GM21381 (cell line): ENCODE measurements at regions not wholly inside any gene's neighbourhood (a gene's known extent, or its start where the extent isn't known, plus 50 kb on each side); places are given as distances from the start of the nearest gene placed in this dataset.
"Not testable (repeated sequence)": the region's sequence is repeated elsewhere in the genome, so short reads cannot be mapped to it uniquely, and the experiment has no call there.

ENCODE experiments used
- ATAC-seq: cut with Tn5 transposase; IDR thresholded peaks from one replicate; pipeline ENCODE4 v1.9.1; 2021; ENCODE audit warnings: mild to moderate bottlenecking, moderate library complexity; ENCODE audit not compliant: unreplicated experiment

DNA sequence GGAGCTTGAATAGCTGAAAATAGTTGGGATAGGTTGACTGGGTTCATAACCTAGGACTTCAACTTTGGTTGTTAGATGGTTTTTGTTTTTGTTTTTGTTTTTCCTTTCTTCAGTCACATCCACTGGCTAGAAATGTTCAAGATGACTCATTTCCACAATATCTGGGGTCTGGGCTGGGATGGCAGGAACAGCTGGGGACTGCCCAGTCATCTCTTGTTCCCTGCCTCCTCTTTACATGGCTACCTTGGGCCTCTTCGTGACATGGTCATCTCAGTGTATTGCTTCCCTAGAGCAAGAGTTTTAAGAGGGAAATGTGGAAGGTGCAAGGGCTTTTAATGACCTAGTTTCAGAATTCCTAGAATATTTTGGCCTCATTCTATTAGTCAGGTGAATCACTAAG lies 915.8 kb downstream of the XPNPEP1 start:
- ATAC-seq = no peak

DNA sequence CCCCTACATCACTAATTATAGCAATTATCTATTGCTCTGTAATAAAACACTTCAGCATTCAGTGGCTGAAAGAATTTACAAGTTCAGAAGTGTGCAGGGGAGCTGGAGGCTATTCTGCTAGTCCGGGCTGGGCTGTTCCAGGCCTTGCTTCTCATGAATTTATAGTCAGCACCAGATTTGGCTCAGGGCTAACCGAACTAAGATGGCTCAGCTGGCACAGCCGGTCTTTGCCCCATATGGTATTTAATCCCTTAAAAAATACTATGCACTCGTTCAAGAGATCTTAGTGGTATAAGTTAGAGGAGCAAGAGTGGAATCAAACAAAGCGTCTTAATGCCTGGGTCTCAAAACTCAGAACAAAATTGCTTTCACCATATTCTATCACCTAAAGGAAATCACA lies 932.9 kb downstream of the XPNPEP1 start:
- no peak for ATAC-seq

DNA sequence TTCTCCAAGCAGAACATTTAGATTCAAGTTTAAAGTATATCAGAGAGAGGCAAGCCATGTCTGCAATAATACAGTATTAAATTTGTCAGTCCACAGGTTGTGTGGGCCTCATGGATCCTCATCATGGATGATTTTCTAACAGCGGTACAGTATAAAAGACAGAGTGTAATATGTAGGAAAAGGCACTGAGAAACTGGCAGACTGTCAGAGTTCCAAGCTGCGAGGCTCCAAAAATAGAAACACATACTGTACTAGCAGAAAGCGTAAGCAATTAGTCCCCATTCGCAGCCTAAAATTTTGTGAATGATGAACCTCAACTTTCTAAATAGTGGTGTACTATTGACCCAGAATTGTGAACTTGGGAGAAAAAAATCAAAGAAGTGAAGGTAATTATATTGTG lies 933.3 kb downstream of the XPNPEP1 start:
- ATAC-seq = no peak

DNA sequence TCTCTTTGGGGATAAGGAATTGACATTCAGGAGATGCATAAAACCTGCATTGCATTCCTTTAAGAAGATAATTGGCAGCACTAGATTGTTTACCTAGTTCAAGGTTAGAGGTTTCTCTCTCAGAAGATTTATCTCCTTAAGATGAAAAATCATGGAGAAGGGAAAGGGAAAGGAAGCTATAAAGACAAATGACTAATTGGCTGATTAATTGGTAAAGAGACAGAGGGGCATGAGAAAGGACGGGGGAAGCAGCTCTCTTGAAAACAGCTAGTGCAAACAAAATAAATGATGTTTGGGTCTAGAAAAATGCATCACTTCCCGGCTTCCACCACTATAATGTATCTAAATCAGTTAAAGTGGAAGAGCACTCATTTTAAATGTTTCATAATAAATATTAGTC lies 941.2 kb downstream of the XPNPEP1 start:
- ATAC-seq = no peak

DNA sequence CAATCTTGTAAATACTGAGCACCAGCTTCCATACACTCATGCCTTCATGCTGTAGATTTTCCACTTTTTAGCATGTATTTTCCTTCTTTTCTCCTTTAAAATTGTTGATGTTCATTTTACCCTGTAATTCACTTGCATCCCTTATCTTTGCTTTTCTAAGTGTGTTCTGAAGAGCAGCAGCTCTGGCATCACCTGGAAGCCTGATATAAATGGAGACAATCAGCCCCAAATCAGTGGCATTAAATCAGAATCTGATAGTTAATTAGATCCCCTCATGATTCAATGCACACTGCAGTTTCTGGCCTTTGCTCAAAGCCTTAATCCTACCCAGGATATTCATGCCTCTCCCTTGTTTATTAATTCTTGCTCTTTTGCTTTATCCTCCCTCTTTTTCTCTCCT lies 942.4 kb downstream of the XPNPEP1 start:
- ATAC-seq = no peak

DNA sequence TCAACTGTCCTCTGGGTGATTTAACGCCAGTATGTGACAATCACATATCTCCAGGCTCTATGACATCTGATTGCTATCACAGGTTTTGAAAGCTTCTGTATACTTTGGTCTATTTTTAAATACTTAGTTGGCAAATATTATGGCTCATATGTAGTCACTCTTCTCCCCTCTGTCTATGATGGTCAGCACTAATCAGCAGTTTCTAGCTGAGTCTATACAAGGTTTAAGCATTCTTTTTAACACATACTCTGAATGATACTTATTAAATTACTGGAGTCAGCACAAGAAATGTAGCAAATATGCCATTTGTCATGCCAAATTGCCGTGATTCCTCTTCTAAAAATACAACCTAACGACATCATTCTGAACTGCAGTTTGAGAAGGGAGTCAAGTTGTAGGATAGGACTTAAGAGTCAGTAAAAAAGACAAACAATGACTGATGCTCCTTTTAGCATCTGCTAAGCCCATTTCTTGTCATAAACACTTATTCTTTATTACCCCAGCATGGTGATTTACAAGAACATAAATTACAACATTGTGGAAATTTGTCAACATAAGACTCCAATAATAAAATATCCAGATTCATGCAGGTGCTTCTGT lies 947.8 kb downstream of the XPNPEP1 start:
- no peak for ATAC-seq

DNA sequence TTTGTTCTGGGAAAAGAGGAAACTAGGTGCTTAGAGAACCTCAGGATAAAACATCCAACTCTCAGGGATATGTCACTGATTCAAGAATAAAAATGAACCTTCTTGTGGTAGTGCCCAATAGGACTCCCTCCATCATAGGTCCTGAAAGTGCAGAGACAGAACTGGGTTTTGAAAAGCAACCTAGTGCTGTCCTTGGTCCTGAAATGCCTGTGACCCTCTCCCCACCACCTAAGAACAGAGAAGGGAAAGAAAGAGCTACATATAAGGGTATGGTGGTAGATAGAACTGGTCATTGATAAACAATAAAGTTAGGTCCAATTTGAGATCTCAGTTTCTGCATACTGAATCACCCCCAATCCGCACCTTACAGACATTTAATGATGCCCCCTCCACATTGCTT lies 953.3 kb downstream of the XPNPEP1 start:
- ATAC-seq = no peak

DNA sequence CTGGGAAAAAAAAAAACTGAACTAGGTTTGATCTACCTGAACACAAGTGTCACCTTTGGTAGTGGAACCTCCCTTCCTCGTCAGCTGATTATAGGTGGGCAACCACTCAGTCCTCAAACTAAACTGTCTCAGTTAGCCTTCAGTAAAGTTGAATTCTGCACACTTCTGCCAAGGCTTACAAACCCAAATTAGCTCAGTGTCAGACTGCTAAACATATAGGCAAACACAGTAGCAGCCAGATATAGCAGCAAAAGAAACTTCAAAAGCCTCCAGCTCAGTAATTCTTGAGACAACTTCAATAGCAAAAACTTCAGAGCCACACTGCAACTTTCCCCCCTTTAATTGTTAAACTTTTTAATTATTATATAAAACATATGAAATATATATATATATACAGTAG lies 956.9 kb downstream of the XPNPEP1 start:
- no peak for ATAC-seq

DNA sequence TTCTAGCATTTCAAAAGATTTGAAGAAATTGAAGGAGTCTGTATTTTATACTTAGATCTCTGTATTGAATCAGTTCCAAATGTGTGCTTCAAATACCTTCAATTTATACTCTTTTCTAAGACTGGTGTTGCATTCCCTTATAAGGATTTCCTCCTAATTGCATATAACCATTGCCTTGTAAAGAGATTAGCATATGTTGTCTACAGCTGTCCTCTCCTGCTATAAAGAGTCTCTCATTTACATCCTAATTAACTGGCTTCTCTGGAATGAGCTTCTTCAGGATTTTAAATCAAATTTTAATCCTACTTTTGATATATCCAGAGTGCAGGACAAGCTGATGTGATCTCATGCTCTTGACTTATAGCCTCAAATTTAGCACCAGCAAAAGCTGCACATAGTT lies 957.3 kb downstream of the XPNPEP1 start:
- no peak for ATAC-seq

DNA sequence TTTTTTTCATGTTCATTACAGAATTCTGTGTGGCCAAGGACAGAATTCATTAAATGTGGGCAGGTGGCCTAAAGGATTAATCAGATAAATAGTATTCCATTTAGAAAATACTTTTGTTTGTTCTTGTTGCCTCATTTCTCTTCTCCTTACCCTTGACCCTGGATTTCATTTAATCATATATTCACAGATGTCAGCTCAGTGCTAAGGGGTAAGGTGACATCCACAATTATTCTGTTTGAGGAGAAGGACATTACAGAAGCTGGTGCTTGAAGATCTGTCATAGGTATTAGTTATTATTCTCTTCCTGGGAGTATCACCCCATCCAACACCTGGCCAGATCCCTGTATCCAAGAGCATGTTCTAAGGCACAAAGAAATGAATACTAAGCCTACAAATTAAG lies 961.1 kb downstream of the XPNPEP1 start:
- ATAC-seq = no peak

DNA sequence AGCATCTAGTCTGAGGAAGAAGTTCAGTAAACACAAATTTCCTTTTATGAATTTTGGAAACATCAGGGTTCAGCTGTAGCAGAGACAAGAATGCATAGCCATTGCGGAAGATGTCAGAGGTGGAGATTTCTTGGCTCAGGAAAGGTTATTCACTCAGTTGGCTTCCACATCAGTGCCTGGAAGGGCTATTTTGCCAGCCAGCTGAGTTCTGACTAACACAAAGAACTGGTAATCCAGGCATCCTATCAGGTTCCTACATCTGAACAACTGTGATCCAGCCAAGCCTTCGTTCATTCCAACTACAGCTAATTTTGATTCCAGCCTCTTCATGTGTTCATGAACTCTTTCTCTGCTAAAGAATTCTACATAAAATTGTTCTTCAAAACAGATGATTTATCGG lies 965.6 kb downstream of the XPNPEP1 start:
- no peak for ATAC-seq

DNA sequence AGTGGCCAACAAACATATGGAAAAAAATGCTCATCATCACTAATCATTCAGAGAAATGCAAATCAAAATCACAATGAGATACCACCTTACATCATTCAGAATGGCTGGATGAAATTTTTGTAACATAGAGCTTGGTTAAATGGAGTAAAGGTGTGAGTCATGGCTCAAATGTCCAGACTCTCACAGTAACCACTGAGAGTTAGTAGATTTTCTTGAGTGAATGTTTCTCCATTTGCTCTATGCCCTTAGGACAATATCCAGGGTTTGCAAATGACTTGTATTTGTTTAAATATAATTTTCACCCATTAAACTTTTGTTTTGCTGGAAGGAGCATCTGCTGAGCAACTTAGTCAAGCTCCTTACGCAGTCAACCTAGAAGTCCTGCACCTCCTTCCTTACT lies 967.2 kb downstream of the XPNPEP1 start:
- ATAC-seq = no peak

DNA sequence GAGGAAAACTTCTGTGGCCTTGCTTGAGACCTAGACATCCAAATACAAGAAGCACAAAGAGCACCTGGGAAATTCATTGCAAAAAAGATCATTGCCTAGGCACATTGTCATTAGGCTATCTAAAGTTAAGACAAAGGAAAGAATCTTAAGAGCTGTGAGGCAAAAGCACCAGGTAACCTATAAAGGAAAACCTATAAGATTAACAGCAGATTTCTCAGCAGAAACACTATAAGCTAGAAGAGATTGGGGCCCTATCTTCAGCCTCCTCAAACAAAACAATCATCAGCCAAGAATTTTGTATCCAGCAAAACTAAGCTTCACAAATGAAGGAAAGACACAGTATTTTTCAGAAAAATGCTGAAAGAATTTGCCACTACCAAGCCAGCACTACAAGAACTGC lies 1003.3 kb downstream of the XPNPEP1 start:
- ATAC-seq = not testable (repeated sequence)

DNA sequence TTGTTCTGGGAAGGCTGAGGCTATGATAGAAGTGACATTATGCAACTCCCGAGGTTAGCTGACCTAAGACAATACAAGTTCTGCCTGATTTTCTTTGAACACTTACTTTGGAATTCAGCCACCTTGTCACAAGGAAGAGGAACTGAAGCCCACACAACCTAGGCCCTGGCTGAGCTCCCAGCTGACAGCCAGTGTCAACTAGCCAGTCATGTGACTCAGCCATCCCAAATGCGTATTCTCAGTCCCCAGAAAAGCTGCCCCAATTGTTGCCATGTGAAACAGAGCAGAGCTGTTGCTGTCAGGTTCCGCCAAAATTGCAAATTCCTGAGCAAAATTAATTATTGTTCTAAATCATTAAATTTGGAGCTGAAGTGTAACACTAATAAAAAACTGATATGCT lies 1010.0 kb downstream of the XPNPEP1 start:
- no peak for ATAC-seq

DNA sequence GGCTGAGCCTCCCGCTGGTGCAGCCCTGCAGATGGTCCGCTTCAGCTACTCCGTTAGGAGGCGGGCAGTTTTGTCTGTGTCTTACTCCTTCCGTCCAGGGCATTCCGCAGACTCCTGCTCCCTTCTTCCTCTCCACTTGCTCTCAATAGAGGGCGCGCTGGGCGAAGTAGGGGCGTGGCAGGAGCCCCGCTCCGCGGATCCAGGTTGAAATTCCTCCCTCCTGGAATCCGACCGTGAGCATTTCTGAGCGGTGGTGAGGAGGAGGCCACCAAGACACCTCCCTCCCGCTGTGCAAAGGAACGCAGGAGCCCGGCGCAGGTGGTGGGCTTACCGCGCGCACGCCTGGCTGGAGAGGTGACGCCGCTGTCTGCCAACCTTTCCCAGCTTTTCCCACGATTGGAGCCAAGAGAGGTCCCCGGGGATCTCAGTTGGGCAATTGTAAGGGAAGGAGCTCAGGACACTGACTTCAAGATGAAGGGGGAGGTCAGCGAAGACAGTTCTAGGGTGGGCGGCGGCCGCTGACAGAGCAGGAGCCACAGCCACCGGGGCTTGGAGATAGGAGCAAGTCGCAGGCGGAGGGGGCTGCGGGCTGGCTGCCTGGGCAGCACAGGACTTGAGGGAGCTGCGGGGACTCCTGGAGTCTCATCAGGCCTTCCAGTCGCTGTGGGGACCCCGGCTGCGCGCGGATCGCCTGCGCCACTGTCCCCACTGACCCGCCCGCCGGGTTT lies 1011.3 kb downstream of the XPNPEP1 start:
- ATAC-seq = no peak

DNA sequence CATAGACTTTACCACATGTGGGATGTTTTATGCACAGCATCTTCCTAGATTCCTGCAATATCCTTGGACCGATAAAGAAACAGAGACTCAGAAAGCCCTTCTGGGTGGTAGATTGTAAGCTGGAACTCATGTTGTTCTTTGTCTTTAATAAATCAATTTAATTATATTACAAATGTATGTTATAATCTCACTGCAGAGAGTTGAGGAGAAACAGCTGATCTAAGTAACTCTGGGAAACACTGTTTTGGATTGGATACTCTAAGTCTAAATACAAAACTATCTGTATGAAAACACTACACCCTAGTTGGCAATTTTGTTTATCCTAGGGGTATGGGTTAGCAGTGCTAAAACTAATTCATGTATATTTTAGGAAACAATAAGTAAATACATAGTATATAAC lies 1015.2 kb downstream of the XPNPEP1 start:
- no peak for ATAC-seq

DNA sequence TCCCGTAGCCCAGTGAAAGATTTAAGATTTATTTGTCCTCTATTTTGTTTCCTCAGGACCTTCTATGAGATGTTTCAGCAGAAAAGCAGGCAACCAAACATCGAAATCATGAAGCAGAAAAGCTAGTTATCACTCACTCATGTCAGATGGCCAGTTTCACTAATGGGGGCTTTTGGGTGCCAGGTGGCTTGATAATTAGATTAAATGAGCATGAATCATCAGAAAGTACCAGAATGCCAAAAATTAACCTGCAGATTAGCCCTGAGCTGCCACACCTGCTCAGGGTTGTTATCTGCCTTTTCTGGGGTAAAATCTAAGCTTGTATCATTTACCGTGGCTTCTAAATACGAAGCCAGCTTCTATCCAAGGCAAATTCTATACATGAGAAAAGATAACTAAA lies 1017.5 kb downstream of the XPNPEP1 start:
- no peak for ATAC-seq

DNA sequence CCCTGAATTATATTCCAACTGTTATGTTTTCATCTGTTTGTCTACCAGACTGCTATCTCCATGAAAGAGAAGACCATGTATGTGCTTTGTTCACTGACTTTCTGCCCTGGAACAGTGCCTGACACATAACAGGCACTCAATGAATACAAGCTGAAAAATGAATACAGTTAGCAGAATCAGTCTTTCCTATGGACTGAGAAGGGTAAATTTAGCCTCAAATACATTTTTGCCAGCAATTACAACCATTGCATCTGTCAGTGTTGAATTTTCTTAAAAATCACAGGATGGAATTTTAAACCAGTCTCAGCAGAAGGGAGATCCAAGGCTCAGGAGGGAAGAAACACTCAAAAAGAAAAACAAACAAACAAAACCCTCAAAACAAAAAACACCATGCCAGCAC lies 1018.1 kb downstream of the XPNPEP1 start:
- no peak for ATAC-seq

DNA sequence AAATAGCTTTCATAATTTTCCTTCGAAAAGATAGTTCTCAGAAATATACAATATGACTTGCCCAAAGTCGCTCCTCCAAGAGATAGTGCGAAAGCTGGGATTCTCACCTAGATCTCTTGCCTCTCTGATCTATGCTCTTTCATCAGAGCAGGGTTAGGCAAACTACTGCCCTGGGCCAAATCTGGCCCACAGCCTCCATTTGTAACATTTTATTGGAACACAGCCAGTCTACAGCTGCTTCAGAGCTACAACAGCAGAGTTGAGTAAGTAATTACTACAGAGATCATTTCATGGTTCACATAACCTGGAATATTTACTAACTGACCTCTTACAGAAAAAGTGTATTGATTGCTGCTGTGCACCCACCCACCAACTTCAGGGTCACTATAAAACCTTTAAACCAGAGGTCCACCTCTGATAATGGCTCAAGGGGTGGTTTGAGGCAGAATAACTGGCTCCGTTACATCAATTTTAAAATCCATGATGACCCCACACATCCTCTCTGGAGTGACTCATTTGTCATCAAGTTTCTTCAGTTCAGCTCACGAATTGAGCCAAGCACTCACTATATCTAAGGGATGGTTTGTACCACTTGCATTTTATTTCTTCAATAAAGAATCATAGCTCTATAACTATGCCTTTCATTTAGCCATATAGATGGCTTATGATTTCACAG lies 1019.0 kb downstream of the XPNPEP1 start:
- no peak for ATAC-seq

DNA sequence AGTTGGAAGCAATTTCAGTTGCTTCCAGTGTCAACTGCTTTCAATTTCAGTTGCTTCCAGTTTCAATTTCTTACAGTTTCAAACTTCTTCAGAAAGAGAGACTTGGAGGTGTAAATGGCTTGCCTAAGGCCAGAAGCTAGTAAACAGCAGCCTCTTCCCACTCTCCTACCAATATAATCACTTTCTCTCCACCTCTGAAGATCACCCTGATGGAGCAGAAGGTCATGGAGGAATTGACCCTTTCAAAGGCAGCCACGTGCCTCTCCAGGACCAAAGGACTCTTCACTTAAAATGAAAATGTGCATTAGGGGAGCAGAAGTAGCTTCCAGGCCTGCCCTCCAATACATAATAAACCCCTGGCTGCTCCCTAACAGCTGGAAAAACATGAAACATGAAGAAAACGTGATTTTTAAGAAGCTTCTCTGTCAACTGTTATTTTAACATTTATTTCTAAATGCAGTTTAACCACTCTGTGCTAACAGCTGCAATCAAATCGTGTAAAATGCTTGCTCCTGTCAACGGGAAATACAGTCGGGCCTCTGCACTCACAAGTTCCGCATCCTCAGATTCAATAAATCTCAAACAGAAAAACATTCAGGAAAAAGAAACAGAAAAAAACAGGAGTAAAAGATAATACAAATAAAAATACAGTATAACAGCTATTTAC lies 1020.6 kb downstream of the XPNPEP1 start:
- peak; percentile 68 for ATAC-seq

DNA sequence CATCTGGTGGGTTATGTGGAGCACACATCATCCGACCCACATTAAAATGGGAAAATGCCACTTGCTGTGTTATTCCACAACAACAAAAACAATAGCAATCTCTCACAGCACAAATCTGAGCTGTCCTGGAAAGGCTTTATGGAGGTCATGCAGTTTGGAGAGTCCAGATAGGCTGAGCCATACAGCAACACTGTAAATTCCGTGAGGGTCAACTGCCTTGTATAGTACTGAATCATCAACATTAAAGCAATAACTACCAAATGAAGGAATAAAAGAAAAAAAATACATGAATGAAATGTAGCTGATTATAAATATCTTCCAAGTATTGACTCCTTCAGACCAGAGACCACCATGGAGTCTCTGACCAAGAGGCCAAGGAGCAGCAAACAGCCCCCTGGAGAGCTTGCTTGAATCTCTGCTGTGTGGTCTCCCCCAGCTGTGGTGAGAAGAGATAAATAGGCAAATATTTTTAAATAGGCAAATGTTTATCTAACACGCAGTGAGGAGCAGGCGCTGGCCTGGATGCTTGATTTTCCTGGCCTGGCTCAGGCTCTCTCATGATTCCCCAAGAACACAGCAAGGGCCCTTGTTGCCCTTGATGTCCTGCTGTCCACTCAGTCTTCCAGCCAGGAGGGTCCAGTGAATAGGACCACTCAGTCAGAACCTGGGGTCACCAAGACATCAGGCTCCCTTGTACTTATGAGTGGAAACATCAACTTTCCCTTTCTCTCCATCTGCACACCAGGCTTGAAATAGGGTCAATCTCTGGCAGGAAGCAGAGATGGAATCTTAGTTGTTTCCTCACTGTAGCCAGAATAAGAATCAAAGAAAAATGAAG lies 1021.3 kb downstream of the XPNPEP1 start:
- no peak for ATAC-seq
